ENCODE measurements at regions not wholly inside any gene's neighbourhood (a gene's known extent, or its start where the extent isn't known, plus 50 kb on each side); places are given as distances from the start of the nearest gene placed in this dataset.

- no peak for TF ChIP-seq CTCF (IDR thresholded peaks at IDR 0.05)
- TF ChIP-seq ZFX (IDR thresholded peaks at IDR 0.05; ENCODE audit: borderline replicate concordance), result no peak
Measured at GRCh38 chr14:106163316-106163715, 636.9 kb downstream of the TMEM121 start.

All from 22Rv1 (cell line).